Activated CD4-positive, CD25-positive, alpha-beta regulatory T cell treated with anti-CD3 and anti-CD28 coated beads, Interleukin-2, amount 50 U/mL, for 72 hours (primary cell): ENCODE measurements at regions not wholly inside any gene's neighbourhood (a gene's known extent, or its start where the extent isn't known, plus 50 kb on each side); places are given as distances from the start of the nearest gene placed in this dataset.

Source experiments
- DNase-seq: peaks from one replicate; pipeline ENCODE4 v3.0.0; 2021

GRCh38 chr17:33797181-33797580 lies 457.9 kb upstream of the CCL2 start:
- DNase-seq, result no peak

DNA sequence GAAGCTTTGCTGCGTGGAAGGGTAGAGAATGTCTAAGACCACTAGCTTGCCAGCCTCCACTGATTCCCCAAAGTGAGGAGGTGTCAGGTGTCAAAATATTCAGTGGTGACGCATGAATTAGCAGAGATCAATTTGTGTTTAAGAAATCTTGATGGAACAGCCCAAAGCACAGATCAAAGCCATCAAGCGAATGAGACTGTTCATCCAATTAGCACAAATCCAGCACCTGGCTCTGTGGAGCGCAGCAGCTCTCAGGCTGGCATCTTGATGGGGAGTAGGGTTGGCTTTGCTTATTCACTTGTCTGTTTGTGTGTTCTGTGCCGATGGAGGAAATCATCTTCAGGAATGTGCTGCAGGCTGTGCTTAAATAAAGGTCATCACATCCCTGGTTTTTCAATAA lies 456.8 kb upstream of the CCL2 start:
- DNase-seq, result no peak

DNA sequence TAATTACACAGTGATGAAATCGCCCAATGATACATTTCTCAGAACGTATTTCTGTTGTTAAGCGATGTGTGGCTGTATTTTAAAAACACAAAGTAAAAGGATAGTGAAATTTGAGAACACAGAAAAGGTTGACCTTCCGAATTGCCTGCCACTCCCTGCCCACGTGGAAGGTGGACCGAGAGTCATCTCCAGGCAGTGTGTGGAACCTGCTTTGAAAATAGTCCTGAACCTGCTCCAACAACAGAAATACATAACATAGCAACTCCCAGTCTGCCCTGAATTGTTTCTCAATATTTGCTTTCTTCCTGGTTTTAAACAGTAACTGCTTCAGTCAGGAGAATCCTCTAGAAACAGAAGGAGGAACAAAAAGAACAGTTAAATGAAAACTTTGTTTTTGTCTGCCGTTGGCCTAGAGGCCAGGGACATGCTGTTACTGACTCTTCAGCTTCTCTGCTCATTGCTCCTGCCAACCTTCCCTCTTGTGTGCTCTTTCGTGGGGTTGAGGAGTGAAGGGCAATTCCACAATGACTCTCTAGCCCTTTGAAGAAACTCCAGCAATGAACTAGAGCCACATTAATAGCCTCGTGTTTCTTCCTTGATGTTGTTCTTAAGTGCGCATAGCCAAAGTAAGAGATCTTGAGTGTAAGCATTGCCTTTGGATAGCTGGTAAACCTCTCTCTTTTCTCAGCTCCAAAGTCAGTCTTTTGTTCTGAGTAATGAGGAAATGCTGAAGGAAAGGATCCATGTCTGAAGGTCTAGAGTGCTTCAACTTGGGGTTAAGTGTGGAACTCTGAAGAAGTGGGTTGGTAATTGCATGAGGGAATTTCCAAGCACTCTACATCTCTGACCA lies 452.5 kb upstream of the CCL2 start:
- DNase-seq, result no peak

GRCh38 chr17:33803199-33803685 lies 451.8 kb upstream of the CCL2 start:
- no peak for DNase-seq

DNA sequence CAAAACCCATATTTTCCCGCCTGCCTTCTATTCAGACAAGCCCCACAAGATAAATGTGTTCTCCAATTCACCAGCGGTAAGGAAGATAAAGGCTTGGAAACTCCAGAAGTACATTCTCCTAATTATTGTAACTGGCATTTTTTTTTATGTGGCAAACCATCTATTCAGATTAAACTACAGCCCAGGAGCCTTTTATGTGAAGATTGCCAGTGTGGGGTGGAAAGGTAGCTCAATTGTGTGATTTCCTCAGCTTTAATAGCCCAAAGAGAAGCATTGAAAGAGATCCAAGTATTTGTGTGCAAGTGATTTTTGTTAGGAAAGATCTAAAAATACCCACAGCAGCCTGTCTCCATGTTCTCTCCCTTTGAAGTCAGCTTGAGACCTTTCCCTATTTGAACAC lies 451.4 kb upstream of the CCL2 start:
- DNase-seq, result no peak

DNA sequence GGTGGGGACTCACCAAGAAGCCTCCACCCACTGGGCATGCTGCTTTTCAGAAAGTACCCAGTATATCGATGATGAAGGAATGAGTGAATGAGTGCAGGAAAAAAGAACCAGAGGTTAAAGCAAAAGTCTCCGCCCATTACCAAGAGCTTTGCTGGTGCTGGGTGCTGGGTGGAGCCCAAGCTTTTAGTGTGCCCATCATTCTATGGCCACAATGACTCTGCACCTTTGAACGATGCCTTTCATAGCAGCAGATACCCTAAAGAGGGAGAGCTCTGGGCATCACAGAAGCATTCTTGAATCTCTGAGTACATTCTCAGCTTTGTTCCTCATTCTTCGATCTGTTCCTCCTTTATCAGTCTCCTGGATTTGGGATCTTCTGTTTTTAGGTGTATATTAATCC lies 450.7 kb upstream of the CCL2 start:
- no peak for DNase-seq

DNA sequence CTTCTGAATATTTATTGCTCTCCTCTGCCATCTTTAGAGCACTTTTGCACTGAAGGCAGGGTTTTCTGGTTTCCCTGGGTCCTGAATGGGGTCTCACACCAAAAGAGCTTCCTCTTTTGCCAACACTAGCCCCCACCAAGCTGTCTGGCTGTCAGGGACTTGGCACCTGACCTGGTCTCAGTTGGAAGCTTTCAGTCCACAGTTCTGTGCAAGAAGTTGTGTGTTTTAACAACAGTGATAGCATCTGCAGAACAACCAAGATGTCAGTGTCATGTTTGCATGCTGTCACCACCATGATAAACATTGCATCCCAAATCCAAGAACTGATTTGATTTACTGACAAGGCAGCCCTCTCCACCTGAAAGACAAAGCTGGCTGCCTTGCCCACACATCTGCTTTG lies 448.5 kb upstream of the CCL2 start:
- DNase-seq, result no peak

DNA sequence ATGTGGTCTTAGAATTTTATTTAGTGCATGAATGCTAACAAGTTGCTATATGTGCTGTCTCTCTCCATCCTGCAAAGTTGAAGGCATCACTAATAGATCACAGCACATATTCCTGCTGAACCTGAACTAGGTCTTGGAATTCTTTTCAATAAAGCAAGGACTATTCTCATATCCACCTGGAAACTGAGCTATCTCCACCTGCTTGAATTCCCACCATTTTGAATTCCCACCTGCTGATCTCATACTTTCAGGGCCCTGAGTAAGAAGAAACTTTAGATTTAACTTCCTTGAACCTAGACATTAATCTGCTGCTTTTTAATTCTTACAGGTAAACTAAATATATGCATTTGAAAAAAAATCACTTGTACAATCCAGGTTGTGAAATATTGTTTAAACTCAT lies 445.3 kb upstream of the CCL2 start:
- DNase-seq, result no peak

DNA sequence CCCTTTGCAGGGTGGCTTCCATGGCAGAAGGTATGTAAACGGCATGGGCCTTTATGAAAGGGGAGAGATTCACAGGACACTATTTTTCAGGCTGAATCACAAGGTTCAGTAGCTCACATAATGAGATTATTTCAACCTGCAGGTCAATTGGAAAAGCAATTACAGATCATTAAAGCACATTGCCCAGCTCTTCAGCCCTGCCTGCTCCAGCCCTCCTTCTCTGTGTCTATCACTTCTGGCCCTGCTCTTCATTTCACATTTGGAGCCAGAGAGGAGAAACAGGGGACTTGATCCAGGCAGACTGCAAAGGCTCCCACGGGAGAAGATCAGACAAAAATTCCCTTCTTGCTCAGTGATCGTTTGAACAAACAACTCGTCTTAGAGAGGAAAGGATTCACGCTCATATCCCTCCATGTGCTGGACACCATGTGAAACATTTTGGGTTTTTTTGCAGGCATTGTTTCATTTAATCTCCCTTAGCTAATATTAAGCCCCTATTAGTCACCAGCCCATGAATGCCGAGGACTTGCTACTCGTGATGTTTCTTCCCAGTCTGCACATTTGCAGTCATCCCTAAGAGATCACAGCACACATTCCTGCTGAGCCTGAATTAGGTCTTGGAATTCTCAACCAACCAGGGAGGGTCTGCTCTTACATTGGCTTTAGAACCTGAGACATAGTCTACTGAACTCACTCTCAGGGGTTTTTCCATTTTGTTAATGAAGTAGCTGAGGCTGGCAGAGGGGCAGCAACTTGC lies 443.9 kb upstream of the CCL2 start:
- no peak for DNase-seq

GRCh38 chr17:33811984-33812577 lies 443.0 kb upstream of the CCL2 start:
- no peak for DNase-seq

DNA sequence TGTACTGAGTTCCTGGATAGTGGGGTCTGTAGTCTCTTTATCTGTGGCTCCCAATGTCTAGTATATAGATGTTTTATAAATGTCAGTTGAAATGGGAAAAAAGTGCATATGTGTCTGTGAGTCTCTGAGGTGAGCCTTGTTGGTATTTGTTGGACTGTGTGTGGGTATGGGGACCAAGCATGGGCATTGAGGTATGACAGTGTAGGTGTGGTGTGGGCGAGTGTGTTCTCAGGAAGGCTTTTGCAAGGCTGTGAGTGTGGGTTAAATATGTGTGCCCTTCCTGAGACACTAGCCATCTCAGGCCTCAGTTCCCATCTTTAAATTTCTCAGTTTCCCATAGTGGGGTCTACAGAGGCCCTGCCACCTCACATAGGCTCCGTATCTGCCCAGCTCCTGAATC lies 440.2 kb upstream of the CCL2 start:
- DNase-seq, result no peak

DNA sequence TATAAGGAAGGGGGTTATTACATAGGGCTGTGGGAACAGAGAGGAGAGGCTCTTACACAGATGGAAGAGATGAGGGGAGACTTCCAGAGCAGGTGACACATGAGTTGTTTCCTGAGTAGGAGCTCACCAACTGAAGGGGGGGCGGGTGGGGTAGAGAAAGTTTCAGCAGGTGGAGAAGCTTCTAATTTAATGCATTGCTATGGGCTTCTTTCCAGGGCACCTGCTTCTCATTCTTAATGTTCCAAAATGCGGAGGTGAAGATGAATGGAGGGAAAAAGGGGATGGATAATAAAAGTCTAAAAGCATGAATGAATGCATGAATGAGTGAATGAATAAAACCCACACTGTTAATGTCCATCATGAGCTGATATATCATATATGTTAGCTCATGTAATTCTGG lies 439.0 kb upstream of the CCL2 start:
- no peak for DNase-seq

DNA sequence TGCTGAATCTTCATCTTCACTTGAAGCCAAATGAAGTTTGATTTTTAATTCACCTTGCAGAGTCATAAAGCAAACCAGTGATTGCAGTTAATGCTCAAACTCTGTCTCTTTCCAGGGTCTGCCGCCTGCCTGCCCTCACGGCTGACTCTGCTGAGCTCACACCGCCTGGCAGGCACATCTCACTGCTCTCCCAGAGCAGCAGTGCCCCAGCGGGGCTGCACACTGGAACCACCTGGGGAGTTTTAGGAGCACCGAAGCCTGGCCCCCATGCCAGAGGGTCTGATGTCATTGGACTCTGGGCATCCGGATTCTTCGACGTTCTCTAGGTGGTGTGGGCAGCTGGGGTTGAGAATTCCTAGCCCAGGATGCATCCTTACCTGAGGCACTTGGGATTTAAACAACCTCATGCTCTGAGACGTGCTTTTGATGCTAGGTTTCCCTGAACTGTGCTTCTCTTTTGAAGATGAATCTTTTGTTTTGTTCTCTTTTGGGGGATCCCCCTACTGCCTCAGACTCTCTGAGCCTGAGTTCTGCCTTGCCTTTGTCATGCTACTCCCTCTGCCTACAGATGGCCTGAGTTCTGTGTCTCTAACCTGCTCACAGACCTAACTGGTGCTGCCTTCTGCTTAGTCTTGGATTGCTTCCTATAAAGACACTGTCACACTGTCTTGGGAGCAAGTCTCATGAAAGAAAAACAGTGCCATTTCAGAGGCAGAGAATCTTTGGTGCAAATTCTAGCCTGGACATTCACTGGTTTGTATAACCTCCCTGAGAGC lies 438.1 kb upstream of the CCL2 start:
- no peak for DNase-seq

GRCh38 chr17:33819539-33819938 lies 435.5 kb upstream of the CCL2 start:
- no peak for DNase-seq

- no peak for DNase-seq
Observed at GRCh38 chr17:33832262-33832661, 422.8 kb upstream of the CCL2 start.

- no peak for DNase-seq
Observed at GRCh38 chr17:33837281-33837680, 417.8 kb upstream of the CCL2 start.

DNA sequence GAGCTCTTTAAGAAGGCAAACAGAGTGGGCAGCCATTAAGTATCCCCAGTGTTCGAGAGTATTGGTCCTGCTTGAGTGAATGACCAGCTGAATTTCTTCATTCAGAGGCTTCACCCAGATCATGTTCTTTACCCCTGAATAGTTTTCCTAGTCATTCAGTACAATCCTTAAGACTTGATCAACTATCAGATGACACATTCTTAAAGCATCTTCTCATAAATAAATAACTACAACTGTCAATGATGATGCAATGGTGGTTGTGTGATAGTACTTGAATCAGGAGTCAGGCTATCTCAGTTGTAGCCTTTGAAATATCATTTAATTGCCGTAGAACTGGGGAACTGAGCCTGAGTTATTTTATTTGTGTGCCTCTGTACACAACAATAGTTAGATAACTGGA lies 416.8 kb upstream of the CCL2 start:
- DNase-seq, result no peak

DNA sequence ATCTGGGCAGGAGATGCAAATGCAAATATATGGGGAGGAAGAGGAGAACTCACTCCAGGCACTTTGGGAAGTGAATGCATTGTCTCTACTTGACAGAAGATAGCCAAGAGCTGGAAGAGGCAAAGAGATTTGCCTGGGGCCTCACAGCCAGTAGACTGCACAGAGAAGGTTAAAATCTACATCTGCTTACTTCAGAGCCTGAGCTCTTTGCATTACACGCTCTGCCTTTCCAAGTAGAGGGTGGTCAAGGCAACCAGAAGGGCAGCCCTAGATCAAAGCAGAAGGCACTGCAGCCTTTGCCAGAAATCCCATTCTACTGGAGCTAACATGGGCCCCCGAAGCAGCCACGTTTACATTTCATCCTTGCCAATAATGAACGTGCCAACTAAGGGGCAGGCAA lies 407.2 kb upstream of the CCL2 start:
- DNase-seq, result no peak

- no peak for DNase-seq
Observed at GRCh38 chr17:33848433-33848832, 406.7 kb upstream of the CCL2 start.

GRCh38 chr17:33854596-33854995 lies 400.5 kb upstream of the CCL2 start:
- DNase-seq, result no peak

DNA sequence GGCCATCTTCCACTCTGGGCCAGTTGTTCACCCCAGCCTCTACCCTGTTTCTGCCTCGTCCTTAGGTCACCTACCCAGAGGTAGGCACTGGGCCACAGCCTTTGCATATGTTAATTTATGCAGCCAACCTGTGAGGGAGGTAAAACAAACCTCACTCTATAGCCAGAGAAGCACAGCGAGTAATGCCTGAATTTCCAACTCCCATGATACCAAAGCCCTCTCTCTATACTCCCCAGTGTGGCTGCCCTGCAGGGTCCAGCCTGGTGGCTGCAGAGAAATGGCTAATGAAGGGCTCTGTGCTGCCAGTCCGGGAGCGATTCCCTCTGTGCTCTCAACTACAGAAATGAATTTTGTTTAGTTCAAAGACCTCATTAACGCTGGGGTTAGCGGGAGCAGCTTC lies 397.0 kb upstream of the CCL2 start:
- no peak for DNase-seq

- DNase-seq, result no peak
Observed at GRCh38 chr17:33858682-33859081, 396.4 kb upstream of the CCL2 start.
